GM06990 (cell line): ENCODE measurements at regions not wholly inside any gene's neighbourhood (a gene's known extent, or its start where the extent isn't known, plus 50 kb on each side); places are given as distances from the start of the nearest gene placed in this dataset.

Experiments
- DNase-seq: peaks from one replicate; pipeline ENCODE4 v3.0.0-alpha.2; 2011; ENCODE audit not compliant: insufficient read length; ENCODE audit errors: extremely low read depth
- H3K27me3 ChIP-seq: replicated peaks from 2 replicates; pipeline ENCODE4 v1.6.0; 2011; ENCODE audit warnings: low read length; ENCODE audit not compliant: control insufficient read depth, insufficient read depth
- H3K36me3 ChIP-seq: 2 replicates; pipeline ENCODE4 v1.5.1; 2011; ENCODE audit warnings: low read length; ENCODE audit not compliant: control insufficient read depth, insufficient read depth
- H3K4me3 ChIP-seq: replicated peaks from 2 replicates; pipeline ENCODE4 v1.5.1; 2011; ENCODE audit warnings: low read depth, mild to moderate bottlenecking, control low read depth, low read length
- TF ChIP-seq, protein P1 (sequence below): IDR thresholded peaks from 2 replicates; pipeline ENCODE4 v1.5.1; 2011; ENCODE audit warnings: low read length, control low read depth, mild to moderate bottlenecking, inconsistent platforms; ENCODE audit not compliant: insufficient read depth, poor library complexity, severe bottlenecking

DNA sequence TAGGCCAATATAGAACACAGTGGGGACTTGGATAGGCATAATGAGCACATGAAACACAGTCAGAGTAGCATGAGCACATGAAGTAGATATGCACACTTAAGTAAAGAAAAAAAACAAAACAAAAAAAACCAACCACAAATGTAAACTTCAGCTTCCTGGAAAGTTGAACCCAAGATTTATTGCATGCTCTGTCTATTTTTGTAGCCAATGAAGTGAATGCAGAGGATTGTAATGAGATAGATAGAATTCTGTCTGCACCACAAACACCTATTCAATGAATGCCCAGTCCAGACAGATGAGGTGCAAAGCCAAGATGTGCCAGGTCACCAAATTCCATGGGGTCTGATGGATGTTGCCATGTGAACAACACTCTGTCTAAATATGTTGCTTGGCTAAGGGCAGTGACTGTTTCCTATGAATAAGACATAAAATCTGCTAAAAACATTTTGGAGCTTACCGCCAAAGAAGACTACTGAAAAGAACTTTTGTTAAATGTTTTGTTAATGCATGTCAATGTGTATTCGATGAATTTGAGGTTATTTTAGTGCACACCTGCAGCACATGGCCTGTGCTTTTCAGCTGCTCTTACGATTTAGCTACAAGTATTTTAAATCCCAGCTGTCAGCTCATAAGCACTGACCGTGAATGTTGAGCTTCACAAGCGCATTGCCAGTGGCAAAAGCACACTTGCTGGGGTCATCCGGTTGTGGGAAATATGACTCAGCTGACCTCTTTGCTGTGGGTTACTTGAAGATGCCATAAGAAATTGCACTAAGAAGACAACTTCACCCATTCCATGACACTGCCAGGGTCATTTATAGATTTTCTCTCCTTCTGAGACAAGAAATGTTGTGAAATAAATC lies 374.8 kb upstream of the GNPDA2 start:
- no peak overlapping the region for H3K4me3 ChIP-seq
- DNase-seq: no peak
- TF ChIP-seq, protein P1, sequence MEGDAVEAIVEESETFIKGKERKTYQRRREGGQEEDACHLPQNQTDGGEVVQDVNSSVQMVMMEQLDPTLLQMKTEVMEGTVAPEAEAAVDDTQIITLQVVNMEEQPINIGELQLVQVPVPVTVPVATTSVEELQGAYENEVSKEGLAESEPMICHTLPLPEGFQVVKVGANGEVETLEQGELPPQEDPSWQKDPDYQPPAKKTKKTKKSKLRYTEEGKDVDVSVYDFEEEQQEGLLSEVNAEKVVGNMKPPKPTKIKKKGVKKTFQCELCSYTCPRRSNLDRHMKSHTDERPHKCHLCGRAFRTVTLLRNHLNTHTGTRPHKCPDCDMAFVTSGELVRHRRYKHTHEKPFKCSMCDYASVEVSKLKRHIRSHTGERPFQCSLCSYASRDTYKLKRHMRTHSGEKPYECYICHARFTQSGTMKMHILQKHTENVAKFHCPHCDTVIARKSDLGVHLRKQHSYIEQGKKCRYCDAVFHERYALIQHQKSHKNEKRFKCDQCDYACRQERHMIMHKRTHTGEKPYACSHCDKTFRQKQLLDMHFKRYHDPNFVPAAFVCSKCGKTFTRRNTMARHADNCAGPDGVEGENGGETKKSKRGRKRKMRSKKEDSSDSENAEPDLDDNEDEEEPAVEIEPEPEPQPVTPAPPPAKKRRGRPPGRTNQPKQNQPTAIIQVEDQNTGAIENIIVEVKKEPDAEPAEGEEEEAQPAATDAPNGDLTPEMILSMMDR: no peak
- no peaks in the 10 kb centered on the region for H3K27me3 ChIP-seq
- H3K36me3 ChIP-seq: no peaks in the 10 kb centered on the region

GRCh38 chr4:45099471-45099870 lies 373.1 kb upstream of the GNPDA2 start:
- no peaks in the 10 kb centered on the region for H3K36me3 ChIP-seq
- H3K27me3 ChIP-seq: no peaks in the 10 kb centered on the region
- no peak for DNase-seq
- TF ChIP-seq, protein P1: no peak
- no peak overlapping the region for H3K4me3 ChIP-seq

DNA sequence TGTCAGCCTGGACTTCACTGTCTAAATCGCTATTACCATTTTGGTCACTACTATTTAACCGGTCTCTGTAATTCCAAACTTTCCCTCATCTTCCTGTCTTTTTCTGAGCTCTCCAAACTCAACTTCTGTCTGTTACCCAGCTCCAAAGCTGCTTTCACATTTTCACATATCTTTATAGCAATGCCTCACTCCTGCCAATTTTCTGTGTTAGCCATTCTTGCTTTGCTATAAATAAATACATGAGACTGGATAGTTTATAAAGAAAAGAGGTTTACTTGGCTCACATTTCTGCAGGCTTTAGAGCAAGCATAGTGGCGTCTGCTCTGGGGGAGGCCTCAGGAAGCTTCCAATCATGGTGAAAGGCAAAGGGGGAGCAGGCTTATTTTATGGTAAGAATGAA lies 368.3 kb upstream of the GNPDA2 start:
- TF ChIP-seq, protein P1: no peak
- DNase-seq: no peak

DNA sequence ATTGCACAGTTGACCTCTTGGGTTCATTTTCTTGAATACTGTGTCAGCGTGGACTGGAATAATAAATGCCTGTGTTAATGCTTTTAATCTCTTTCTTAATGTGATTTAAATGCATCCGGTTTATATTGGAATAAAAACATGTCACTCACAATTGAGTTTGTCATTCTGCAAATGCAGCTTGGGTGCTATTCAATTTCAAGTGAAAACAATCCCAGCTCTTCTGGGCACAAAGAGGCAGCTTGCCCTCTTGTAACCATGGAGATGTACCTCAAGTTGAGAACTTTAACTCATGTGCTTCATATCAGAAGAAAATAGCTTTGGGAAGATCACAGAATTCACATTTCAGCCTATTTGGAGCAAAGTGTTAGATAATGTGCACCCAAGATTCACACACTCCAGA lies 355.7 kb upstream of the GNPDA2 start:
- TF ChIP-seq, protein P1: no peak
- no peak for DNase-seq
- Histone ChIP-seq H3K36me3 (no peaks in the 10 kb centered on the region), H3K27me3 (no peaks in the 10 kb centered on the region), H3K4me3 (no peak overlapping the region)

More for the DNA sequence above, 368.3 kb upstream of the GNPDA2 start:
- Histone ChIP-seq H3K36me3 (no peaks in the 10 kb centered on the region), H3K4me3 (no peak overlapping the region), H3K27me3 (no peaks in the 10 kb centered on the region)

- Histone ChIP-seq H3K27me3 (no peaks in the 10 kb centered on the region), H3K36me3 (no peaks in the 10 kb centered on the region), H3K4me3 (no peak overlapping the region)
- no peak for DNase-seq
- TF ChIP-seq, protein P1: no peak
These were observed 353.3 kb upstream of the GNPDA2 start for GRCh38 chr4:45079616-45080015.
